ENCODE measurements at regions not wholly inside any gene's neighbourhood (a gene's known extent, or its start where the extent isn't known, plus 50 kb on each side); places are given as distances from the start of the nearest gene placed in this dataset.

GRCh38 chr9:118976160-118976559 lies 393.1 kb downstream of the BRINP1 start:
- DNase-seq, result no peak

- no peak for DNase-seq
Observed at GRCh38 chr9:118984607-118985006, 384.6 kb downstream of the BRINP1 start.

DNA sequence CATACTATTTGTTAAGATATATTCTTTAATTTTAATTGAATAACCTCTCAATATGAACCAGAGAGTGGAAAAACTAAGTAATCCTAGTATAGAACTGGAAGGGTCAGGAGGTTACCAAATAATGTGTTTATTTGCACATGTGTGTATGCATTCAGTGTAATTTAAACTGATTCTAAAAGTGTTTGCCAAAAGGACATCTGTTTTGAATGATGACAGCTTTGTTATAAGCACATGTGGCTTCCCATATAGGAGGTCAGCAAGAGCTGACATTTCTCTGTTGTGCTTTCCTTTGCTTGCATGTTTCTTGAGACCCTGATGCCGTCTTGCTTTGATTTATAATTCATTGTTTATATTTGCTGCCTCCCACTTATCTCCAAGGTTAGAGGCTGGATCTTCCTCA lies 383.4 kb downstream of the BRINP1 start:
- no peak for DNase-seq

GRCh38 chr9:118987167-118987566 lies 382.1 kb downstream of the BRINP1 start:
- no peak for DNase-seq

GRCh38 chr9:118990949-118991348 lies 378.3 kb downstream of the BRINP1 start:
- DNase-seq, result no peak

DNA sequence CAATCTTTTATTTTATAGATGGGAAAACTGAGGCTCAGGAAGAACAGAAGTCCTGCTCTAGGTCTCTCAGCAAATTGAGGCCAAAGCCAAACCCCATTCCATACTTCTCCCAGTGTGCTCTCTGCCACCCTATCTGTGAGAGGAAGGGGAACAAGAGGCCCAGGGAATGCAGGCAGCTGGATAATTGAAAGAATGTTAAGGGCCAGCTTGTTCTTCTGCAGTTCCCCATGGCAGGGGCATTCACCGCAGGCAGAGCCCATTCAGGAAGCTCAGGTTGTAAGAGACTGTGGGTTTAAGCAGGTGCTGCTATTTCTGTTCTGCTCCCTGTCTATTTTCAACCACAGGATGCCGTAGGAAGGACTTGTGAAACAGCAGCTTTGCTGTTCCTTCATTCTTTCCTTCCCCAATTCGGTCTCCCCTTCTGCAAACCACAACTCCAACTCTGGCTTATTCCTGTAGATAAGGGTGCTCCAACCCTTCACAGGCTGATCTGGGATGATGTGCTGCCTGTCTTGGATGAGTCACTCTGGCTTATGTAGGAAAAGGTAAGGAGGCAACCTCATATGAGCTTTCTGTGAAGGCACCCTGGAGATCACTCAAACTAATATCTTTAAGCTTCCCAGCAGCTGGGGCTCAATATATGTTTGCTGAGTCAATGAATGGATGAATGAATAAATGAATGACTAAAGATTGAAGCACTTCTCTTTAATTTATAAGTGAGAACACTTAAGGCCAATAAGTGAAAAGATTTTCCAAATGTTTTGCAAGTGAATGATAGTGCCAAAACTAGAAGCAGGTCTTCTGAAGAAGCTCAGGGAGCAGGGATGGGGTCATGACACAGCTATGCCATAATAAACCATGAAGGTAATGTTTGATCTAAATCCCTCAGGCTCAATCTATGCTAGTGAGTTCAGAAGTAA lies 377.6 kb downstream of the BRINP1 start:
- no peak for DNase-seq

- DNase-seq, result no peak
Observed at GRCh38 chr9:118992813-118993794, 376.1 kb downstream of the BRINP1 start.

GRCh38 chr9:118993965-118994364 lies 375.3 kb downstream of the BRINP1 start:
- no peak for DNase-seq

- no peak for DNase-seq
Observed at GRCh38 chr9:119002491-119002890, 366.7 kb downstream of the BRINP1 start.

DNA sequence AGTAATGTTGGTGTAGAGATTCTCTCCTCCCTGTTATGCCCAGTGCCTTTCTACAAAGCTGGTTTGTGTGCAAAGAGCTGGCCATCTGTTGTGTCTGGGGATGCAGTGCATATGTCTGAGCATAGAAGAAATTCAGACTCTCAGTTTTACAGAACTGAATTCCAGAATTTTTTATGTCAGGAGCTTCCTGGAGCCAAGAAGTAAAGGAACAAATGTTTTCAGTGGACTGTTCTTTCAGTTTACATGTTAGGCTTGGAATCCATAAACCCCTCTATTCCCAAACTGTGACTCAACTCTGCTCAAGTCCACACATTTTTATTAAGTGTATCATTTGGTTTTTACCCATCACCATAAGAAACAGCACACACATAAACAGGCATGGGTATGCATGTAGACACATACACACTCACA lies 366.0 kb downstream of the BRINP1 start:
- no peak for DNase-seq

DNA sequence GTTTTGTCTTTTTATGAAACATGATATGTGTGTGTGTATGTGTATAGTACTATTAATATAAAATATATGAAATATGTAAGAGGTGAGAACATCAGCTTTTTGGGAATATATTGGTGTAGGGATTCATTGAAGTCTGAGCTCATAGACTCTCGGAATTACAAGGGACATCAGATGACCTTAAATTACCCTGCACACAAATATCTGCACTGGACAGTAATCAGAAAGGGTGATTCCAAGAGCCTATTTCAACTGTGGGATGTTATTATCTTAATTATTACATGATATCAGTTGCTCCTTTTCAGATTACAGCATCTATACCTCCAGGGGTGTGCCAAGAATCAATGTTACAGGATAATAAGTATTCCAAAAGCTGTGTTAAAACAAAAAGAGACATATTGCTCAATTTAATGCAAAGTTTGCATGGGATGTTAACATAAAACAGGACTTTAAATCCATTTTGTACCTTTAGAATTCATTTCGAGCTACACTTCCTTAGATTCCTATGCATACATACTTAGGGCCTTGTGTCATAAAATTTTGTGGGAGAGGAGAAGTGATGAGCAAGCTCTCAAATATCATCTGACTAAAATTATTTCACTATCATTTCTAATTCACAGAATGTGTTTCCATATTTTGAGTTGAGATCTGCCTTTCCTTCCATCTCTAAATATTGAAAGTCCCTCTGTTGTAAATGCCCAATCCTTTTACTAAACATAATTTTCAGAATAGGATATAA lies 365.2 kb downstream of the BRINP1 start:
- DNase-seq, result no peak

GRCh38 chr9:119004618-119004990 lies 364.6 kb downstream of the BRINP1 start:
- DNase-seq, result no peak

- no peak for DNase-seq
Observed at GRCh38 chr9:119005162-119005561, 364.1 kb downstream of the BRINP1 start.

DNA sequence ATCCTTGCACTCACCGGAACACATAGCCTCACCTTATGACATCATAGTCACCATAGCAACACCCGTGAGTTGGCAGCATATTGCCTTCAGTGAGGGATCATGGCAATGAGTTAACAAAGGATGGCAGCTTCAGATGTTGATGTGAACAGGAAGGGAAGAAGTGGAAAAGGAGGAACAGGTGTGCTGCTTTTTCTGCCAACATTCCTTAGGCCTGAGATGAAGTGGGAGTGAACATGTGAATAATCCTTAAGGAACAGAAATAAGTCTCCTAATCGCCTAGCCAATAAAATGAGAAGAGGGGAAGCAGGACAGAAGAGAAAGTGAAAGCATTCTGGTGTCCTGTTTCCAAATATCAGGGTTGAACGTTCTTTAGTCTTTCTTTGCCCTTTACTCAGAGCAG lies 360.0 kb downstream of the BRINP1 start:
- DNase-seq, result no peak

GRCh38 chr9:119020284-119020683 lies 349.0 kb downstream of the BRINP1 start:
- DNase-seq, result no peak

DNA sequence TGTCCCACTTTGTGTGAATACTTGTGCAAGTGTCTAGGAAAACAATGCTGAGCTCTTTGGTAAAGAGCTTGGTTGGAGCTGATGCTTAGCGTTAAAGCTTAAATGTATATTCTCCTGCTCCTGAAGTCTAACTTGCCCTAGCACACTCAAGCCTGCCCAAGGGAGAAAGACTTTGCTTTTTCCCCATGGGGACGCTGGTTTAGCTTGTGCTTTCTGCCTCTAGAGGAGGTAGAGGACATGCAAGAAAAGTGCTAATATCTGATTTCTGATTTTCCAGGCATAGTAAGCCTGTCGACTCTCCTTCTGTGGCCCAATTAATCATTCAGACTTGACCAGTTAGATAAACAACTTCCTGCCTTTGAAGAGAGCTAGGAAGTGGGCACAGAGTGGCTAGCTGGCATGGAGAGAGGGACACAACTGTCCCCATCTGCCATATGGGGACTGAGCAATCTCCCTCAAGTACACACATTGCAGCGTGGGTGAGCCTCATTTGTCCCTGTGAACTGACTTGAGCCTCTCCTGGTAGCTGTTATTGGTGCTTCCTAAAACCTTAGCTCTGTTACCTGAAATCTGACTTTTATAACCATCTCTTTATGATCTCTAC lies 348.4 kb downstream of the BRINP1 start:
- no peak for DNase-seq

- DNase-seq, result no peak
Observed at GRCh38 chr9:119026120-119026519, 343.1 kb downstream of the BRINP1 start.

DNA sequence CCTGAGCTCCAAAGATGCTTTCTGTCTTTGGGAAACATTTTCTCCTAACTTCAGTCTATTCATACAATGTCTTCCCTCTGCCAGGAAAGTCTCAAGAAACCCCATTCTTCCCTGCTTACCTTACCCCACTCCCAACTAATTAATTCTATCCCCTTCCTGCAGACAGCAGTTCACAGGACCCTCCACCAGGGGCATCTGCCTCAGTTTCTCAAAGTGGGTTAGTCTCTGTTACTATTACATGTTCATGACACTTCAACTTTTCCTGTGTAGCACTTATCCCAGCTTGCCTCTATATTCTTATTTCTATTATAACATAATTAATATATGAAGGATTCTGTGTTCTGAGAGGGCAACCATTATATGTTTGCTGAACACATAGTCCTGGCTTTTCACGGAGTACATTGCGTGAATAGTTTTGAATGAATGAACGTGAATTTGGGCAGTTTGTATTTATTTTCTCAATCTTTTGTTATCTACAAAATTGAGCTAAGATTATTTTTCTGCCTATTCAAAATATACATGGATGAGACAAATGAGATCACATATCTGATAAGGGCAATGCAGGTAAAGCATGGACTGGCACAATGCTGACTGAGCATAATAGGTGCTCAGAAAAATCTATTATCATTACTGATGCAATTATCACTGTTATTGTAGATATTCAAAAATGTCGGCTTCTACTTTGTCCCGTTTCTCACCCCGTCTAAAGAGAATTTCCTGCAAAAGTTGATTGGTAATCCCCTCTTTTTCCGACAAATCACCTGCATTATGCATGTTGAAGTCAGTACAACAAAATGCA lies 341.1 kb downstream of the BRINP1 start:
- DNase-seq, result no peak

GRCh38 chr9:119029886-119030285 lies 339.3 kb downstream of the BRINP1 start:
- DNase-seq, result no peak

- no peak for DNase-seq
Observed at GRCh38 chr9:119033596-119033995, 335.6 kb downstream of the BRINP1 start.

GRCh38 chr9:119036969-119037368 lies 332.3 kb downstream of the BRINP1 start:
- DNase-seq, result no peak

DNA sequence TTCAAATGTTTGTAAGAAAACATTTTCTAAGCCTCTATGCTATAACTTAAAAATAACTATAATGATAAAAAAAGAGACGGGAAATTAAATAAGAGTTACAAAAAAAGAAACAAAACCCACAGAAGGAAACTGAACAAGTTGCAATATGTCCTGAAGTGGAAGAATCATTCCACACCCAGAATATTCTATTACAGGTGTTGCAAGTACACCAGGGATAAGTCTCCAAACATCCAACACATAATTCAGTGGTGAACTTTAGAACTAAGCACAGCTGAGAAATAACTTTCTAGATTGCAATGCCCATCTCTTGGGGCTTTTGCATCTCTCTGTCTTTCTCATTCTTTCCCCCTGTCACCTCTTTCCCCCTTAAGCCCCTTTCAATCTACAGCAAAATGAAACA lies 325.2 kb downstream of the BRINP1 start:
- no peak for DNase-seq

All from activated CD8-positive, alpha-beta memory T cell treated with anti-CD3 and anti-CD28 coated beads for 24 hours (primary cell).